HCT116 (cell line): ENCODE measurements at regions not wholly inside any gene's neighbourhood (a gene's known extent, or its start where the extent isn't known, plus 50 kb on each side); places are given as distances from the start of the nearest gene placed in this dataset.

ENCODE experiments used
- CTCF ChIP-seq, 3 experiments: fragments of 200-600 bp in 1 of 3; sonication (generic) in 1 of 3; IDR thresholded peaks in 2 of 3; conservative IDR thresholded peaks in 1 of 3; 2 replicates each; pipeline ENCODE4 v1.5.1; 2012 to 2017; ENCODE audit warnings: low read depth in 2 of 3, low read length in 2 of 3, antibody characterized with exemption in 1 of 3, borderline replicate concordance in 1 of 3, control low read depth in 1 of 3, mild to moderate bottlenecking in 1 of 3, mixed read lengths in 1 of 3, mixed run types in 1 of 3, moderate library complexity in 1 of 3; ENCODE audit not compliant: insufficient read depth in 1 of 3
- EZH2 ChIP-seq: fragments of 200-600 bp; sonication (generic); IDR thresholded peaks from 2 replicates; pipeline ENCODE4 v1.6.1; 2017; ENCODE audit warnings: antibody characterized with exemption, mixed run types
- POLR2A ChIP-seq: IDR thresholded peaks from 2 replicates; pipeline ENCODE4 v1.7.0; 2011; ENCODE audit warnings: borderline replicate concordance; ENCODE audit not compliant: insufficient read depth, insufficient read length; ENCODE audit errors: extremely low read depth
- POLR2AphosphoS5 ChIP-seq: IDR thresholded peaks from 2 replicates; pipeline ENCODE4 v1.6.1; 2011; ENCODE audit warnings: mild to moderate bottlenecking, low read depth, low read length, moderate library complexity
- RAD21 ChIP-seq: IDR thresholded peaks from 2 replicates; pipeline ENCODE4 v1.6.1; 2012; ENCODE audit warnings: low read depth, mild to moderate bottlenecking
- TCF7L2 ChIP-seq: IDR thresholded peaks from 2 replicates; pipeline ENCODE4 v1.7.0; 2011; ENCODE audit warnings: borderline replicate concordance, inconsistent platforms; ENCODE audit not compliant: insufficient read depth, insufficient read length; ENCODE audit errors: extremely low read depth
- YY1 ChIP-seq: IDR thresholded peaks from 2 replicates; pipeline ENCODE4 v1.6.1; 2011; ENCODE audit warnings: low read length, low read depth, moderate library complexity, mild to moderate bottlenecking; ENCODE audit not compliant: insufficient replicate concordance; ENCODE audit errors: extremely low read depth
- ZNF274 ChIP-seq: fragments of 200-500 bp; sonication (Bioruptor generic); IDR thresholded peaks from 2 replicates; pipeline ENCODE4 v1.6.1; 2014; ENCODE audit warnings: mild to moderate bottlenecking, low read depth, low read length, inconsistent platforms

DNA sequence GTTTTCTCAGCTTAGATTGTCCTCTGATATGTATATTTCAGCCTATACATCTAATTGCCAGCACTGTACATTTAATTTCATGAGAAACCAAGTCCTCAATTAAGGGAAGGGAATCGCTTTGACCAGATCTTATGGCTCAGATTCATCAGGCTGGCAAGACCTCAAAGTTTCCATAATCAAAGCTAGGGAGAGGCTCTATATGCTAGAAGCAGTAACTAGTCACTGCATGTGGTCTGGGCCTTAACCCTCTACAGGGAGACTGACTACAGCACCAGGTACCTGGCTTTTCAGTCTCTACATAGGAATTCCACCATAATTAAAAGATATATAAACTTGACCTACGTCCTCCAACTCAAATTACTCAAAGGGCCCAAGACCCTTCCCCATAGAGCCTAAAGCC is 97.4 kb upstream of the JAZF1 start:
- TF ChIP-seq POLR2AphosphoS5 (no peak), CTCF (IDR thresholded peaks at IDR 0.05 in 2 of 3, conservative IDR thresholded peaks at IDR 0.05 in 1 of 3; ENCODE audit: borderline replicate concordance in 1 of 3, insufficient read depth in 1 of 3, low read depth in 2 of 3, low read length in 2 of 3) (no peak), ZNF274 (no peak), EZH2 (no peak), YY1 (no peak), TCF7L2 (no peak), POLR2A (no peak), RAD21 (no peak)
